Stimulated activated CD8-positive, alpha-beta memory T cell treated with anti-CD3 and anti-CD28 coated beads, Interleukin-7, amount 100 ng/mL, for 48 hours (primary cell): ENCODE measurements at regions not wholly inside any gene's neighbourhood (a gene's known extent, or its start where the extent isn't known, plus 50 kb on each side); places are given as distances from the start of the nearest gene placed in this dataset.

ENCODE experiments used
- DNase-seq, 2 donors: peaks; one replicate each; pipeline ENCODE4 v3.0.0-alpha.2; 2020; ENCODE audit warnings: low read depth in 1 of 2; ENCODE audit errors: extremely low read depth in 1 of 2

- DNase-seq, result no peak
Measured at GRCh38 chr2:212712466-212712865, 173.9 kb upstream of the ERBB4 start.

GRCh38 chr2:212711856-212712255, 173.3 kb upstream of the ERBB4 start:
- DNase-seq, result no peak

GRCh38 chr2:212709280-212709679, 170.7 kb upstream of the ERBB4 start:
- no peak for DNase-seq

- DNase-seq, result no peak
Measured at GRCh38 chr2:212708355-212708754, 169.8 kb upstream of the ERBB4 start.

GRCh38 chr2:212695426-212695825, 156.8 kb upstream of the ERBB4 start:
- no peak for DNase-seq

GRCh38 chr2:212694398-212694797, 155.8 kb upstream of the ERBB4 start:
- no peak for DNase-seq

GRCh38 chr2:212692466-212692865, 153.9 kb upstream of the ERBB4 start:
- no peak for DNase-seq

- DNase-seq, result peak; percentile 16 to 20
Measured at GRCh38 chr2:212686285-212686895, 147.8 kb upstream of the ERBB4 start.

GRCh38 chr2:212683346-212684097, 144.9 kb upstream of the ERBB4 start:
- DNase-seq, result no peak

GRCh38 chr2:212682937-212683336, 144.3 kb upstream of the ERBB4 start:
- no peak for DNase-seq

GRCh38 chr2:212677466-212677865, 138.9 kb upstream of the ERBB4 start:
- no peak for DNase-seq

GRCh38 chr2:212672186-212672585, 133.6 kb upstream of the ERBB4 start:
- no peak for DNase-seq

- no peak for DNase-seq
Measured at GRCh38 chr2:212669761-212670160, 131.2 kb upstream of the ERBB4 start.

GRCh38 chr2:212667751-212668316, 129.2 kb upstream of the ERBB4 start:
- DNase-seq, result no peak

- no peak for DNase-seq
Measured at GRCh38 chr2:212665948-212666347, 127.3 kb upstream of the ERBB4 start.

GRCh38 chr2:212659441-212659840, 120.8 kb upstream of the ERBB4 start:
- no peak for DNase-seq

- DNase-seq, result no peak
Measured at GRCh38 chr2:212649646-212650045, 111.0 kb upstream of the ERBB4 start.

- DNase-seq, result no peak
Measured at GRCh38 chr2:212646698-212647366, 108.2 kb upstream of the ERBB4 start.

GRCh38 chr2:212644195-212644837, 105.7 kb upstream of the ERBB4 start:
- DNase-seq, result no peak

GRCh38 chr2:212640428-212640827, 101.8 kb upstream of the ERBB4 start:
- no peak for DNase-seq

GRCh38 chr2:212638694-212639093, 100.1 kb upstream of the ERBB4 start:
- DNase-seq, result no peak
